Renal pelvis (tissue), 1 donor: ENCODE measurements at regions not wholly inside any gene's neighbourhood (a gene's known extent, or its start where the extent isn't known, plus 50 kb on each side); places are given as distances from the start of the nearest gene placed in this dataset.
"Not testable (repeated sequence)": the region's sequence is repeated elsewhere in the genome, so short reads cannot be mapped to it uniquely, and the experiment has no call there.

Experiments
- DNase-seq: peaks from one replicate; pipeline ENCODE4 v3.0.0-alpha.2; 2013

- no peak for DNase-seq
Measured at GRCh38 chr7:356691-357462, 66.9 kb downstream of the FOXL3 start.

DNA sequence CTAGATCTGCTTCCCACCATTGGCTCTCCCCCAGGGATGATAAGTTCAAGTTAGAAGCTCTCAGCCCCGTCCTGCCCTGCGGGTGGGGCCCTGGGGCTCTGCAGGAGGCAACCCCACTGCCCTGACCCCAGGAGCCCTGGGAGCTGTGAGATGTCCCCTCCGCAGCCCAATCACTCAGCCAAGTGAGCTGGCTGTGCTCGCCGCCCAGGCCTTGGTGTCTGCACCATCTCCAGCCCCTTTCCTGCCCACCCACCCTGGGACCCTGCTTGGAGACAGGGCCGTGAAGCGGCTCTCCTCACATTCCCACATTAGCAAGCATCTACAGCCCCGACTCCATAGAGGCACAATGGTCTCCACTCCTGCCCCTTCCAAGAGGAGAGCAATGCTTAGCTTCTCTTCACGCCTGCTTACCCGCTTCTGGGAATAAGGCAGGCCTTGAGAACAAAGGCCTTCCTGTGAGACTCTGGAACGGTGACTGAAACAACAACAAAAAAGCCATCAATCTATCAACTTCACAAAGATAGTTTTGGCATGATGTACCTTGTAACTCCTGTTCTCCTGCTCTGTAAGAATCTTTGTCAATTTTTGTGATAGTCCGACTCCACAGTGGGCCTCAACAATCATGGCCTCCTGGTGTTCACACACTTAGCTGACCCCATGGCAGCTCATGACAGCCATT is 67.7 kb downstream of the FOXL3 start:
- no peak for DNase-seq

DNA sequence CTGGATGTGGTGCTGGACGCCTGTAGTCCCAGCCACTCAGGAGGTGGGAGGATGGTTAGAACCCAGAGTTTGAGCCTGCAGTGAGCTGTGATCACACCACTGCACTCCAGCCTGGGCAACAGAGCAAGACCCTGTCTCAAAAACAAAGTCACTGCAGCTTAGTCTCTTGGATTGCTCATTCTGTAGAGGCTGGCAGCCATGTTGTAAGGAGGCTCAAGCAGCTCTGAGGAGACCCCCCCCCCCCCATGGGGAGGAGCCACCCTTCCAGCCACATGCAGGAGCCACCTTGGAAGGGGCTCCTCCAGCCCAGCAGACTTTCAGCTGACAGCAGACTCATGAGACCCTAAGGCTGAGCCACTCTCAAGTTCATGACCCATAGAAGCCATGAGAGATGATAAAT is 68.4 kb downstream of the FOXL3 start:
- no peak for DNase-seq

GRCh38 chr7:359226-359765 is 69.3 kb downstream of the FOXL3 start:
- DNase-seq = no peak

- no peak for DNase-seq
Measured at GRCh38 chr7:359766-360361, 69.9 kb downstream of the FOXL3 start.

- no peak for DNase-seq
Measured at GRCh38 chr7:360454-361100, 70.6 kb downstream of the FOXL3 start.

DNA sequence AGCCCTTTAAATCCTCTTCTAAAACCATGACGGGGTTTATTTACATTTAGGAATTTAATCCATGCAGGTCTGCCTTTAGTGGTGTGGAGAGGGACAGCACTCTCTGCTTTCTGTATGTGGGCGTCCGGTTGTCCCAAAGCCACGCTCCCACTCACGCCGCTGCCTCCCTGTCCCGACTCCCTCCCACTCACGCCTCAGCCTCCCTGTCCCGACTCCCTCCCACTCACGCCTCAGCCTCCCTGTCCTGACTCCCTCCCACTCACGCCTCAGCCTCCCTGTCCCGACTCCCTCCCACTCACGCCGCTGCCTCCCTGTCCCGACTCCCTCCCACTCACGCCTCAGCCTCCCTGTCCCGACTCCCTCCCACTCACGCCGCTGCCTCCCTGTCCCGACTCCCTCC is 71.2 kb downstream of the FOXL3 start:
- not testable (repeated sequence) for DNase-seq

- peak; percentile 69 for DNase-seq
Measured at GRCh38 chr7:361680-362401, 71.9 kb downstream of the FOXL3 start.

DNA sequence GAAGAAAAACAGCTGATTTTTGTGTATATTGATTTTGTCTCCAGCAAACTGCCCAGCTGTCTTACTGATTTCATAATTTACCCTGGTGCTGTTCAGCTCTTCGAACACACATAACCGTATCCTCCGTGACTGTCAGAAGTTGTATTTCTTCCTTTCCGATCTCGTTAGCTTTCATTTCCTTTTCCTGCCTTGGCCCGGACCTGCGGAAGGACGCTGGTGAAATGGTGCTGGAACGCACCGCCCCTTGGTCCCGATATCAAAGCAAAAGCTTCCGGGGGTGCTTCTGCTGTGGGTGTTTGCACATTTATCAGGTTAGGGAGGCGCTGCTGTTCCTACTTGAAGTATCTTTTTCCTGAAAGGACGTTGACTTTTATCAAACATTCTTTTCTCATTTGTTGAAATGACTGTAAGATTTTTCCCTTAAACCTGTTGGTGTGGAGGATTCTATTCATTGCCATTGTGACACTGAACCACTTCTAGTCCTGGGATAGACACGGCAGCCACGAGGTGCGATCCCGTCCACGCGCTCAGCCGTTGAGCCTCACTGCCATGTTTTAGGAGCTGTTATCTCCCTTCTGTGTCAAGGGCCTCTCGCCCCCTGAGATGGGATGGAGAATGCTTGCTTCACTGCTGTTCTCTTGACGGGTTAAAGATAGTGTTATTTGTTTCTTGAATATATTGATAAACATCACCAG is 72.6 kb downstream of the FOXL3 start:
- DNase-seq = no peak

DNA sequence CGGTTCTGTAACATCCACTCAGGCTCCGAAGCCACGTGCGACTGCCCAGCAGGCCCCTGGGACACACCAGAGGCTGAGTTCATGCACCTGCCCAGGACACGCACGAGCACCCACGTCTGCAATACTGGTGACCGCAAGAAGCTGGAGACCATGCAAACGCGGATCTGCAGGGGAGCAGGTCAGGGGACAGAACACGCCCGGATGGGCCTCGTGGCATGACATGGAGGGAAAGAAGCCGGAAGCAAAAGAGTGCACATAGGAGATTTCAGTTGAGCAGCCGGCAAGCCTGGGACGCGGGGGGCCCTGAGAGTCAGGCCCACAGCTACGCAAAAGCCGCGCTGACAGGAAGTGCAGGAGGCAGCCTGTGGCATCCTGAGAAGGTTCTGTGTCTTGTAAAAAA is 73.7 kb downstream of the FOXL3 start:
- no peak for DNase-seq

- no peak for DNase-seq
Measured at GRCh38 chr7:364536-364935, 74.6 kb downstream of the FOXL3 start.

- DNase-seq = no peak
Measured at GRCh38 chr7:365593-365992, 75.6 kb downstream of the FOXL3 start.

DNA sequence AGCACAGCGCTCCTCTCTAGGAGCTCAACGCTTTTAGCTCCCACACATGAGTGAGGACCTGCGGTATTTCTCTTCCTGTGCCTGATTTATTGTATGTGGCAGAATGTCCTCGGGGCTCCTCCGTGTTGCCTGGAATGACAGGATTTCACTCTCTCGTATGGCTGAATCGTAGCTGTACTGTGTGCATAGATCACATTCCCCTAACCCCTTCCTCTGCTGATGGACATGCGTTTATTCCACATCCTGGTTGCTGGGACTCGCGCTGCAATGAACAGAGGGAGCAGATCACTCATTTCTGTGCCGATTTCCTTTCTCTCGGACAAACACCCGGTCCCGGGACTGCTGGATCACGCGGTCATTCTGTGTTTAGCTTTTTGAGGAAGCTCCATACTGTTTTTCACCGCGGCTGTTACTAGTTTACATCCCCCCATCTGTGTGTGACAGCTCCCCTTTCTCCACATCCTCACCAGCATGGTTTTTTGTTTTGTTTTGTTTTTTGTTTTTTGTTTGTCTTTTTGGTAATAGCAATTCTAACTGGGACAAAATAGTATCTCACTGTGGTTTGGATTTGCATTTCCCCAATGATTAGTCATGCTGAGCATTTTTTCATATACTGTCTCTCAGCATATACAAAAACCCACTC is 76.3 kb downstream of the FOXL3 start:
- DNase-seq = peak; percentile 60

DNA sequence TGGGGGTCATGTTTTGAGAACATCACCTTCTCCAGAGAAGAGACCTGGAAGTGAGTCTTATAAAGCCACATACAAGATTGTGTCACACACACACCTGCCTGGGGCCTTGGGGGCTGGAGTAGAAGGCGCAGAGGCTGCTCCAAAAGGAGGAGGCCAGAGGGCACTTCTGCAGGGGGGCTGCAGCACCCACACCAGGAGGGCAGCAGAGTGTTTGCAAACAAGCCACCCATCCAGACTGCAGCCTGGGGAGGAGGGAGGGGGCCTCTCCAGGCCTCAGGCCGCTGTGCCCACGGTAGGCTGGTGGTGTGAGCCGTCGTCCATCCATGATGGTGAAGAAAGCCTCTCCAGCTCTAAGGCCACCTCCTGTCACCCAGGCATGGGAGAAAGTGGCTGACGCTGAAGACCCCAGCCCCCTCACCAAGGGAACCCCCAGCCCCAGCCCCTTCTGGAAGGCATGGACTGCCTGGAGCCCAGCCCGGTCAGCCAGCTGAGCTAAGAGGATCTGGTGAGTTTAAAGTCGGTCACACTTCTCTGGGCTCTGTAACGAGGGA is 77.5 kb downstream of the FOXL3 start:
- no peak for DNase-seq

GRCh38 chr7:368651-369475 is 78.9 kb downstream of the FOXL3 start:
- DNase-seq = no peak

- DNase-seq = no peak
Measured at GRCh38 chr7:369476-370258, 79.7 kb downstream of the FOXL3 start.

DNA sequence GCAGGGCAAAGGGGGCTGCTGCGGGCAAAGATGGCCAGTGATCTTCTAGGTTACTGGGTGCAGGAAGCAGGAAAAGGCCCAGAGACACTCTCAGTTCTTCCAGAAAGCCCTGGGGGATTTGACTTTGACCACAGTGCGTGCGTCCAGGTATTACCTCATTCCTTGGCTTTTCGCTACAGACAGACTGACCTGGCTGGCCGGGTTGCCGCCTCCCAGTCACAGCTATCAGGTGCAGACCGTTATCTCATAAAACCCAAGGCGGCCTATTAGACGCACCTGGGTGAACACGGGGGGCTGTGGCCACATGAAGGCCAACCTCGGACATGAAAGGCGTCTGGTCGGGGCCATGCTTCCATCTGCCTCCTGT is 80.3 kb downstream of the FOXL3 start:
- DNase-seq = no peak

GRCh38 chr7:370775-371118 is 80.8 kb downstream of the FOXL3 start:
- DNase-seq = no peak
